GM19099 (cell line): ENCODE measurements at regions not wholly inside any gene's neighbourhood (a gene's known extent, or its start where the extent isn't known, plus 50 kb on each side); places are given as distances from the start of the nearest gene placed in this dataset.

ENCODE experiments used
- POLR2A ChIP-seq: IDR thresholded peaks from 3 replicates; pipeline ENCODE4 v1.6.1; 2011; ENCODE audit warnings: low read depth; ENCODE audit not compliant: insufficient read length; ENCODE audit errors: extremely low read depth

DNA sequence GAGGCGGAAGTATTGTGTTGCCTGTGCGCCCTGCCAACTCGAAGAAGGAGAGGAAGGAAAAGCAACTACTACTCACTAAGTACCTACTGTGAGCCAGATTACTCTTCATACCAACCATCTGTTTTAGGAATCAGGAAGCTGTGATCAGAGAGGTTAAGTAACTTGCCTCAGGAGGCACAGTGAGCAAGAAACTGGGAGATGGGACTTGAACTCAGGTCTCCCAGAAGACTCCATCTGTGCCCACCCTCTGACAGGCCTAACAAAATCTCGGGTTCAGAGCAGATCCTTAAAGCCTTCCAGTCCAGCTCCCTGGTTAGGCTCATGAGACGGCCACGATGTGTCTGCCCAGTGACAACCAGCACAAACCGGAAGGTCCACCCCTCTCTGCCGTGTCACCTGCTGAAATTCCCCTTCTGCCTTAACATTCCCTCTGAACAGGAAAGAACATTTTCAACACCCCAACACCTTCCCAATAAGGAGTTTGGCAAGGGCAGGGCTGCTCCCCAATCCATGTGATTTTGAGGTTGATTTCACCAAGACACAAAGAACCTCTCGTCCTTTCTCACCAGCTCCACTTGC, 230.1 kb downstream of the TOMM20 start:
- no peak for TF ChIP-seq POLR2A

DNA sequence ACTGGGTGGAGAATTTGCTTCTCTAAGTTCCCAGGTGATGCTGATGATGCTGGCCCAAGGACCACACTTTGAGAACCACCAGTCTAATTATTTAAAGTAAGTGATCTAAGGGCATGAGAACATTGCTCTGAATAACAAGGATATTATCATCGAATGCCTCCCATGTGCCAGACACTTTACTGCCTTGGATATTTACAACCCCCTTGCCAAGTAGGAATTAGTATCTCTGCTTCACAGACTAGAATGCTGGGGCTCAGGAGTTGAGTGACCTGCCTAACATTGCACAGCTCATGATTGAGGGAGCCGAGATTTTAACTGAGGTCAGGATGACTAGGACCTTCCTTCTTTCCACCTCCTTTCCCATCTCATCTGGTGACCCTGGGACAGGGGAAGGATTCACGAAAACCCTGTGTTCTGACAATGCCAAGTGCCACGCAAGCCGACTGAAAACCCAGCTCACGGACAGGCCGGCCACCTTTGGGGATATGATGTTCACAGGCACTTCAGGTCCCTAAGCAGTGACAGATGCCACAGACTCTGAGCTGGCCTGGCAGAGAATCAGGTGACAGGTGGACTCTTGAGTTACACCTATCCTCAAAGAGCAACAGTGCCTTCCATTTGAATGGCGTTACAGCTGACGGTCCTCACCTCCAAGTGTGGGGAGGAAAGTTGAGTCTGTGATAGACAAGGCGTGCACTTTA, 230.7 kb downstream of the TOMM20 start:
- TF ChIP-seq POLR2A = no peak

DNA sequence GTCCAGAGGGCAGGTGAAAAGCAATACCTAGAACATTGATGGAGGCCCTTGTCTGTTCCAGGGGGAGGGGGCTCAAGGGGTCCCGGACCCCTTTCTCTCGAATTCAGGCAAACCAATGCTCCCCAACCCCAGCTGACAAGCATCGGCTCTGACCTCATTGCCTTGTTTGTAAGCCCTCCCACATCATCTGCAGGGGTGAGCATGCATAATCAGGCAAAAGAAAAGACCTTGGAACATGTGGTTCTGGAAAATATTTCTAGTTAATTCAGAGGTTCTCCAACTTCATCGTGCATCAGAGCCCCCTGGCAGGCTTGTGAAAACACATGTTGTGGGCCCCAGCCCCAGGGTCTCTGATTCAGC, 231.3 kb downstream of the TOMM20 start:
- TF ChIP-seq POLR2A = no peak

DNA sequence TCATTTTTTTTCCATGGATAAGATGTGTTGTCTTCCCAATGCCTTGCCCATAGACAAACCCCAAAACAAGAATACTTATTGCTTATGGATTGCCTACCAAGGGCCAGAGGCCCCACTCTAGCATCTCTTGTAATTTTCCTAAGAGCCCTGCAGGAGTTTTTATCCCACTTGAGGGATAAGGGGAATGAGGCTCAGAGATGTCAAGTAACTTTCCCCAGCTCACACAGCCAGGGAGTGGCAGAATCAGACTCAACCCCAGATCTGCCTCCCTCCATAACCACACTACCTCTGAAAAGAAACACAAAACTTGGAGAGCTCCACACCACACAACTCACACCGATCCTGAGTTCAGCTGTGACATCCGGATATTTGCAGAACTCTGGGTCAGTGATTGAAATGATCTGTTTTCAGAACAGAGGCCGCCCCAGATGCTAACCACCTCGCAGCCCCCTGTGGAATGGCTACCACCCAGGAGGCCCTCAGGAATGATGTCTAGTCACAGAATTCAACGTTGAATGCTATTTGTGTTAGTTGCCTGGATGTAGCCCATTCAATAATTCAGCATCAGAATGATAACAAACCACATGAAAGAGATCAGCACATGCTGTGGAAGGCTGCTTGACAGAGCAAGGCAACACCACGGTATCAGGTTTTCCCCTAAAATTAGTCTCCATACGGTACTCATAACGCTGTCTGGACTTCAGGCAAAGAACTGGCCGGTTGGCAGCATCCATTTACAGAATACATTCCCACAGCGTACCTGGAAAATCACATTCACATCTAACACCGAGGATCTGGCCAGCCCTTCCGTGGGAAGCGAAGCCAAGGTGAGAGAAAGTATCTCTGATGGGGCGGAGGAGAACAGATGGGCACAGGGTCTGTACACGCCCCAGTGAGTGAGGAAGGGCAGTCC, 231.9 kb downstream of the TOMM20 start:
- no peak for TF ChIP-seq POLR2A

DNA sequence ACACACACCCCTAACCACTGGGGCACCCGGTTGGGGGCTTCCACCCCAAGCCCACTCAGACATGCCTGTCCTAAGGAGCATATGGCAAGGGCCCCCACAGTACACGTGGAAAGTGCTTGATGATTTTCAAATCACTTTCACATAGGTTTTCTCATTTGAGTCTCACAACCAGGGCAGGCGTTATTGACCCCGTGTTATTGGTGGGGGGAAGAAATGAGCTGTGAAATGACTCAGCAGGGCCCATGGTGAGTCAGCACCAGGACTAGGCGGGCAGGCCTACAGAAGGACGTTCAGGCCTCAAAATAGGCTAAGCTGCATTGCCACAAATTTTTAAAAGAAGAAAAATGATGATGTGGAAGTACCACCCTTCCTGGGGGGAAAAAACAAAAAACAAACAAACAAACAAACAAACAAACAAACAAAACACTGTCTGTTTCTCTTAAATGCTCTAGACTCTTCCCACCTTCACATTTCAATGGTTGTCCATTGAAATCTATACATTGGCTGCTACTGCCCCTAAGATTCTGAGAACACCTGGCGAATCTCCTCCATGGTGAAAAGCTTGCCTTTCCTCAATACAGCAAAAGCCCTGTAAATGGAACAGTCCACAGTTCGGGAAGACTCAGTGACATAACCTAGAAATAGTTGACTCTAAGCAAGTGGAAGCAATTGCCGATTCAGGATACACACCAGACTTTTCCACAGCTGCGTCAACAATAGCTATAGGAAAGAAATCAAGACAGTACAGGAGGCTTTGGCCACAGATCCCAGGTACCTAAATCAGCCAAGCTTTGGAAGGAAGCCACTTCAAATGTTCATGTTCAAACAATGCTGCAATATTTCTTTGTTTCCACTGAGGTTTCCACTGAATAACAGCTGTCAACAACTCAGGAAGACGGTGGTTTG, 234.7 kb downstream of the TOMM20 start:
- no peak for TF ChIP-seq POLR2A

DNA sequence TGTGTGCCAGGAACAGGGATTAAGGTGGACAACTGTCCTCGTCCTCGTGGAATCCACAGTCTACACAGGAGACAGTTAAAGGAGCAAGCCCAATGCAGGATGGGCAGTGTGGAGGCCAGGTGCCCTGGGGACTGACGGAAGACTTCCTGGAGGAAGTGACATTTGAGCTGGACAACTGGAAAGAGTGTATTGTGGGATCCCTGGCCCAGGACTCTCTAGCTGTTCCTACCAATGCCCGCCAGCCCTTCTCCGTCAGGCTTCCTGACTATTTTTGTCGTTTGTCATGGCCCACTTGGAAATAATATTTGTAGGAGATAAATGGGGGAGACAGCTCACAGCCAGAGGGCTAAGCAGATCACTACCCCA, 235.3 kb downstream of the TOMM20 start:
- no peak for TF ChIP-seq POLR2A

DNA sequence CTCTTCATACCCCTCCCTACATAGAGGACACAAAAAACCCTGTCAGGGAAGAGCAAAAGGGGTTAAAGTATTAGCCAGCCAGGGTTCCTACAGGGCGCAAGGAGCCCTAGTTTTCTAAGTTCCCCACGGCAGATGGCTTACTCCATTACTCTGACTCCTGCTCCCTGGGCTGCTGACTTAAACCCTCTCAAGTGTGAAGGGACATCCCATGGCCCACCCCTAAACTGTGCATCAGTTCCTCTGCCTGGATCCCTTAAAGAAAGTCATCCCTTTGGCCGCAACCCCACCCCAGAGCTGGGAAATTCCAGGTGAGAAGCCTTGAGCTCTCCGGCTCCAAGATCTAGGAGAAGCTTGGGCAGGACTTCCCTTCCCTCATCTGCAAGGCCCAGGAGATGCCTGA, 236.0 kb downstream of the TOMM20 start:
- no peak for TF ChIP-seq POLR2A

DNA sequence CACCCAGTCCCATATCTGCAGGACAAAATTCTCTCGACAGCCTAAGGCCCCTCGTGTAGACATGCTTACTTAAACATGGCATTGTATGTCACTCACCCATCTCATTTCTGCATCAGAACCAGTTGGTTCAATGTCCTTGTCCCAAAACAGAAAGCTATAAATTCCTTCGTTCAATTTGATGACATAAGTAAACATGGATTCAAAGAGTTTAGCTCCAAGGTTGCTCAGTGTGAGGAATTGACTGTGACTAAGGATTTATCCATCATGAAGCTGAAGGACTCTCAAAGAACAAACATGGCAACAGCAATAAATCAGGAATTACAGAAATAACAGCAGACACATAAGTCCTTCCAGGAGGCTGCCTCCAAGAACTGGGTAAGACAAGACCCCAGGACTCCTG, 237.2 kb downstream of the TOMM20 start:
- no peak for TF ChIP-seq POLR2A

DNA sequence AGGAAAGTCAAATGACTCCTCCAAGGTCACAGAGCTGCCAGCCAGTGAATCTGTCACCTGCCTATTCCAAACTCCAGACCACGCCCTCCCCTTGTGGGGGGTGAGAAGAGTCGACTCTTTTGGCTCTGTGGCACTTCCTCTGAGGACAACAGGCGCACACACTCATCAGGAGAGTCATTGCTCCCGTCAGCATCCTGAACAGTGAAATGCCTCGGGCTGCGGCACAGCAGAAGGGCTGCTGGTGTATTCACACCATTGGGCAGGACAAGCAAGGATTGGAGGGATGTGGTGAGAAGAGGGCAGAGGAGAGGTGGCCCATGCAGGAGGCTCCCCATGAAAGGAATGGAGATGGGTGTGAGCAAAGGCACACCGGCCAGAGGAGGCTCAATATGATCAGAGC, 239.0 kb downstream of the TOMM20 start:
- no peak for TF ChIP-seq POLR2A

DNA sequence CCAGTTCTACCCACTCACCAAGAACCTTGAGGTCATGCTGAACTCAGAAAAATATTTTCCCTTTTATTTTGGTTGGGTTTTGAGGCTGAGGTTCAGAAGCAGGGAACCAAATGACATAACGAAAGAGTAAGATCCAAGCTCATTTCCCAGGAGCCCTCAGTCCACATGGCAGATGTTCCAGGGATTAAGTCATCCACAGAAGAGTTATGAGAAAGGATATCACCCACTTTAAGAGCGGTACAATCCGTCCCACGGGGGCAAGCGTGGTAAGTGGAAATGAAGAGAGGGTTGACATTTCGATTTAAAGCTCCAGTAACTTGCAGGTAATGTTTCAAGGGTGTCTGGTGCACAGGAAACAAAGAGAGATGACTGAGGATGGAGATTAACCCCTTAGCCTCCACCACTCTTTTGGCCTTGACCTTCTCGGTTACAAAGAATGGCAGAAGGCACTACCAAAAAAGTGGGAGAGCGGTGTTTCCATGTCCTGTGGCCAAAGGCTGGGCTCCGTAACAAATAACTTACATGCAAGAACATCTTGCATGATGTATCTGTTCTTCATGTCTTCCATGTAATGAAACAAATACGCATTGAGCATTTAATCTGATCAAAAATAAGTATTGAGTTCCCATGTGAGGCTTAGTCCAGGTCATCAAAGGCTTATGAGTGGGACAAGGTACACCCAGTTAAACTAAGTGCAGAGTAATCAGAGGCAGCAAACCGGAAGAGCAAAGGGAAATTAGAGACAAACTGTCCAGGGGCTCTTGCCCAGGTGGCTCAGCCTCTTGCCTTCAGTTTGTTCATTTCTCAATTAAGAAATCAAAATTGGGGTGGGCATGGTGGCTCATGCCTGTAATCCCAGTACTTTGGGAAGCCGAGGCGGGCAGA, 241.4 kb downstream of the TOMM20 start:
- TF ChIP-seq POLR2A = no peak

DNA sequence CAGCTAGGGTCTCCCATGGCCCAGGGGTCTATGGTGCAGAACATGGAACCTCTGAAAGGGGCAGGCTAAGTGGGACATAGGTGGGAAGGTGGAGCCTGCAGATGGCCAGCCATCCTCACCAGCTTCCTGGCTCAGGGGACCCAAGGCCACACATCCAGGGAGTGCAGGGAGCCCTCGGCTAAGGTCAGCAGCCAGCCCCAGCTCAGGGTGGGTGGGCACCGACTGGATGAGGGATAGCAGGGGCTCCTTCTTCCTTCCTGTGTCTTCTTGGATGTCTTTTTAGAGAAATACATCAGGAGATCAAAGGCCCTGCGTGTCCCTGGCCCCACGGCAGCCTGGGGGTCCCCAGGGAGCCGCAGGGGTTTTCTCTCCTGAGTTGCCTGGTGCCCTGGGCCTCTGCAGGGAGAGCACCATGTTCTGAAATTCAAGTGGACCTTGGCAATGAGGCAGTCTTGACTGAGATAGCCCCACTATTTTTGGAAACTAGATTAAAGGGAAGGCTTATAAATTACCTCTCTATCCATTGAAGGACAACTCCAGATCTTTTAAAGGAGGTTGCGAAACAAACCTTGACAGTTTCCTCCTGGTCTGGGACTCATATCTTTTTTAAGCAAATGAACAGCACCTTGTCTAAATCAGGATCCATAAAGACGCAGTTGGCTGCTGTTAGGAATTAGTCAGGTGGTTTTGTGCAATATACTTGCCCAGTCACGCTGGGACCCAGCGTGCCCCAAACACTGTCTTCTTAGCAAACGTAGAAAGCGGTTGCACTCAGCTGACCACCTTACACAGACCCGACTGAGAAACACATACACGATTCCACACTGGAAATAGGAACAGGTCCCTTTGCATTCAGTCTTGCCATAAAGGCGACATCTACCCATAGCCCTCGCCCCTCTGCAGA, 242.3 kb downstream of the TOMM20 start:
- no peak for TF ChIP-seq POLR2A

DNA sequence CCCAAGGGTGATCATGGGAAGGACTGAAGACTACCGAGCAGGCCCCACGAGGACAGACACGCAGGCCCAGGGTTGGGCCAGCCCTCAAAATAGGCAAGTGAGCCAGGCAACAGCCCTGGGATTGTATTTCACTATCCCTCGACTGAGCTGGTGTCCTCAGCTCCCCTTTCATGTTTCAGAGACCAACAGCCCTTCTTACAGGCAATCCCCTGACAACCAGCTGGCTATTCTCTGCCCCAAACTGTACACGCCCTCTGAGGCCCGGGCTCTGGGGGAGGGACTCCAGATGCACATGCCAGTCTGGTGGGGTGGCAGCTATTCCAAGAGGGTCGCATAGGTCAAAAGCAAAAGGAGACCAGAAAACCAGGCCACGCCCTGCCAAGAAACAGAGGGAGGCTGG, 243.0 kb downstream of the TOMM20 start:
- no peak for TF ChIP-seq POLR2A

DNA sequence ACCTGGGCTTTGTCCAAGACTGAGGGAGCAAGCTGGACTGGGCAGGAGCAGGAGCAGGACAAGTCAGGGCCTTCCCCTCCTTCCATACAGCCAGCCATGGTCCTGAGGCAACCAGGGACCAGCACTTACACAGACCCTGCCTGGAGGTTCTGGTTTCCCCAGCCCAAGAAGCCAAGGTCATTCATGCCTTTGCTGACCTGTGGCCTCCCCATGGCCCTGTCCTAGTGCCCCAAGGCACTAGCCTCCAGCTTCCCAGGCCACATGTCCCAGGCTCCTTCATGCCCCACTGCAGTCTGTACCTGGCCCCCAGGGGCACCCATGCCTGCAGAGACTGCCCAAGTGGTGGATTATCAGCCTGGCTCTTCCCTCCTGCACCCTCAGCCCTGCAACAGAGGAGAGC, 243.9 kb downstream of the TOMM20 start:
- no peak for TF ChIP-seq POLR2A
